H9 (cell line): ENCODE measurements at regions not wholly inside any gene's neighbourhood (a gene's known extent, or its start where the extent isn't known, plus 50 kb on each side); places are given as distances from the start of the nearest gene placed in this dataset.

Experiments
- DNase-seq: peaks from one replicate; pipeline ENCODE4 v3.0.0-alpha.2; 2017
- H2AFZ ChIP-seq: one replicate; pipeline ENCODE4 v1.6.1; 2013; ENCODE audit warnings: mild to moderate bottlenecking, low read length, control low read depth, moderate library complexity
- H2AK5ac ChIP-seq: 2 replicates; pipeline ENCODE4 v1.6.1; 2013; ENCODE audit warnings: low read length, control low read depth, mixed read lengths; ENCODE audit not compliant: insufficient read length
- H2BK120ac ChIP-seq: one replicate; pipeline ENCODE4 v1.6.1; 2013; ENCODE audit warnings: low read depth, mild to moderate bottlenecking, low read length, control low read depth, inconsistent platforms; ENCODE audit not compliant: poor library complexity, severe bottlenecking
- H2BK12ac ChIP-seq: 2 replicates; pipeline ENCODE4 v1.6.1; 2013; ENCODE audit warnings: low read length, control low read depth, mixed read lengths, low read depth; ENCODE audit not compliant: insufficient read length
- H2BK15ac ChIP-seq: 2 replicates; pipeline ENCODE4 v1.6.1; 2013; ENCODE audit warnings: low read depth, low read length, control low read depth
- H2BK20ac ChIP-seq: one replicate; pipeline ENCODE4 v1.6.1; 2013; ENCODE audit warnings: low read depth, mild to moderate bottlenecking, low read length, control low read depth, inconsistent platforms; ENCODE audit not compliant: poor library complexity, severe bottlenecking
- H2BK5ac ChIP-seq: 2 replicates; pipeline ENCODE4 v1.6.1; 2013; ENCODE audit warnings: low read length, control low read depth, mixed read lengths; ENCODE audit not compliant: insufficient read length
- H3K14ac ChIP-seq: 2 replicates; pipeline ENCODE4 v1.6.1; 2013; ENCODE audit warnings: low read length, control low read depth; ENCODE audit not compliant: insufficient read depth
- H3K18ac ChIP-seq: 2 replicates; pipeline ENCODE4 v1.6.1; 2013; ENCODE audit warnings: low read depth, mild to moderate bottlenecking, mixed read lengths, low read length, control low read depth; ENCODE audit not compliant: insufficient read length
- H3K23ac ChIP-seq: 2 replicates; pipeline ENCODE4 v1.6.1; 2013; ENCODE audit warnings: low read length, control low read depth, mixed read lengths, low read depth; ENCODE audit not compliant: insufficient read length
- H3K23me2 ChIP-seq: 2 replicates; pipeline ENCODE4 v1.6.1; 2013; ENCODE audit warnings: low read depth, mild to moderate bottlenecking, mixed read lengths, low read length, control low read depth; ENCODE audit not compliant: insufficient read length, poor library complexity, severe bottlenecking
- H3K27ac ChIP-seq: 2 replicates; pipeline ENCODE4 v1.5.1; 2013; ENCODE audit warnings: low read length, control low read depth, mixed read lengths, low read depth; ENCODE audit not compliant: insufficient read length
- H3K27me3 ChIP-seq: 2 replicates; pipeline ENCODE4 v1.6.1; 2013; ENCODE audit warnings: low read length, control low read depth, inconsistent platforms; ENCODE audit not compliant: insufficient read depth
- H3K4ac ChIP-seq: 2 replicates; pipeline ENCODE4 v1.6.1; 2013; ENCODE audit warnings: low read depth, mild to moderate bottlenecking, control low read depth, inconsistent platforms, low read length, moderate library complexity
- H3K4me1 ChIP-seq: 2 replicates; pipeline ENCODE4 v1.6.1; 2013; ENCODE audit warnings: low read length, control low read depth, inconsistent platforms; ENCODE audit not compliant: insufficient read depth
- H3K4me2 ChIP-seq: 2 replicates; pipeline ENCODE4 v1.6.1; 2013; ENCODE audit warnings: low read length, control low read depth, mixed read lengths; ENCODE audit not compliant: insufficient read length, insufficient read depth
- H3K56ac ChIP-seq: 2 replicates; pipeline ENCODE4 v1.6.1; 2013; ENCODE audit warnings: low read depth, mild to moderate bottlenecking, mixed read lengths, low read length, control low read depth; ENCODE audit not compliant: insufficient read length
- H3K79me1 ChIP-seq: 2 replicates; pipeline ENCODE4 v1.6.1; 2013; ENCODE audit warnings: low read depth, mild to moderate bottlenecking, moderate library complexity, low read length, control low read depth, inconsistent platforms; ENCODE audit not compliant: insufficient read depth, poor library complexity, severe bottlenecking
- H3K79me2 ChIP-seq: 2 replicates; pipeline ENCODE4 v1.6.1; 2013; ENCODE audit warnings: low read length, control low read depth, inconsistent platforms; ENCODE audit not compliant: insufficient read depth
- H3K9ac ChIP-seq: 2 replicates; pipeline ENCODE4 v1.6.1; 2013; ENCODE audit warnings: low read length, control low read depth, mixed read lengths; ENCODE audit not compliant: insufficient read length; ENCODE audit errors: extremely low read depth
- H3K9me3 ChIP-seq: one replicate; pipeline ENCODE4 v1.6.1; 2013; ENCODE audit warnings: low read depth, low read length, inconsistent platforms; ENCODE audit not compliant: control insufficient read depth
- H3T11ph ChIP-seq: one replicate; pipeline ENCODE4 v1.6.1; 2013; ENCODE audit warnings: mild to moderate bottlenecking, low read length, control low read depth, inconsistent platforms
- H4K20me1 ChIP-seq: one replicate; pipeline ENCODE4 v1.6.1; 2013; ENCODE audit not compliant: control insufficient read depth, insufficient read length, insufficient read depth
- H4K5ac ChIP-seq: 2 replicates; pipeline ENCODE4 v1.6.1; 2013; ENCODE audit warnings: low read depth, mild to moderate bottlenecking, mixed read lengths, low read length, control low read depth; ENCODE audit not compliant: insufficient read length
- H4K8ac ChIP-seq: replicated peaks from 2 replicates; pipeline ENCODE4 v1.6.1; 2013; ENCODE audit warnings: low read length, control low read depth, mixed read lengths, low read depth; ENCODE audit not compliant: insufficient read length
- H4K91ac ChIP-seq: 2 replicates; pipeline ENCODE4 v1.6.1; 2013; ENCODE audit warnings: low read depth, mild to moderate bottlenecking, moderate library complexity, mixed read lengths, low read length, control low read depth; ENCODE audit not compliant: insufficient read length
- H3K27ac Mint-ChIP-seq, 3 experiments: 2 replicates in 2 of 3; 3 replicates in 1 of 3; pipeline ENCODE4 v1.8.0; 2020 to 2021; ENCODE audit warnings: mixed read lengths in 3 of 3, mild to moderate bottlenecking in 1 of 3, moderate library complexity in 1 of 3
- H3K27me3 Mint-ChIP-seq: 2 replicates; pipeline ENCODE4 v1.8.0; 2021; ENCODE audit warnings: low read depth, mild to moderate bottlenecking, moderate library complexity, mixed read lengths
- H3K36me3 Mint-ChIP-seq, 3 experiments: 2 replicates in 2 of 3; 3 replicates in 1 of 3; pipeline ENCODE4 v1.8.0; 2020 to 2021; ENCODE audit warnings: low read depth in 3 of 3, mixed read lengths in 3 of 3; ENCODE audit not compliant: insufficient read depth in 1 of 3
- H3K4me1 Mint-ChIP-seq, 2 experiments: 2 replicates each; pipeline ENCODE4 v1.8.0; 2020; ENCODE audit warnings: mixed read lengths in 2 of 2
- H3K4me3 Mint-ChIP-seq, 2 experiments: 2 replicates in 1 of 2; 3 replicates in 1 of 2; pipeline ENCODE4 v1.8.0; 2020 to 2021; ENCODE audit warnings: mild to moderate bottlenecking in 2 of 2, mixed read lengths in 2 of 2, moderate library complexity in 1 of 2
- H3K9me3 Mint-ChIP-seq, 2 experiments: 2 replicates in 1 of 2; 3 replicates in 1 of 2; pipeline ENCODE4 v1.8.0; 2020; ENCODE audit warnings: mild to moderate bottlenecking in 2 of 2, mixed read lengths in 2 of 2, moderate library complexity in 1 of 2
- CTCF ChIP-seq: fragments of 200-600 bp; sonication (generic); conservative IDR thresholded peaks from 3 replicates; pipeline ENCODE4 v1.8.0; 2021; ENCODE audit warnings: antibody characterized with exemption, mild to moderate bottlenecking
- whole genome bisulfite sequencing: extraction: QIAGEN DNeasy Blood & Tissue Kit; methylation state at CpG from one replicate; pipeline ENCODE4 v1.1.7; 2013; ENCODE audit warnings: missing lambda C conversion rate, low lambda C conversion rate, mixed read lengths; ENCODE audit not compliant: insufficient read length; ENCODE audit errors: extremely low coverage; 5-methylcytosine and 5-hydroxymethylcytosine counted together

GRCh38 chr5:82993416-82993815 is 83.8 kb downstream of the TMEM167A start:
- DNase-seq: no peak
- Histone ChIP-seq H3K27ac (no peak overlapping the region), H3K4me2 (no peak overlapping the region), H3K23me2 (no peaks in the 10 kb centered on the region), H3K14ac (no peak overlapping the region), H3K9me3 (no peaks in the 10 kb centered on the region), H4K5ac (no peak overlapping the region), H3K18ac (no peak overlapping the region), H3K56ac (no peak overlapping the region), H2BK120ac (no peak overlapping the region), H4K91ac (no peak overlapping the region), H2BK5ac (no peak overlapping the region), H3K23ac (no peak overlapping the region), H3K79me2 (no peaks in the 10 kb centered on the region), H4K8ac (no peak overlapping the region), H2AFZ (no peak overlapping the region), H2BK20ac (no peak overlapping the region), H2BK15ac (no peak overlapping the region), H3K4me1 (no peaks in the 10 kb centered on the region), H3T11ph (no peak overlapping the region), H3K79me1 (no peaks in the 10 kb centered on the region), H3K4ac (no peak overlapping the region), H3K9ac (no peak overlapping the region), H2AK5ac (no peak overlapping the region), H4K20me1 (no peaks in the 10 kb centered on the region), H3K27me3 (no peaks in the 10 kb centered on the region), H2BK12ac (no peak overlapping the region)
- no peaks in the 10 kb centered on the region for H3K9me3 Mint-ChIP-seq
- no peaks in the 10 kb centered on the region for H3K36me3 Mint-ChIP-seq
- TF ChIP-seq CTCF: no peak
- H3K4me1 Mint-ChIP-seq: peaks cover 6% of the 10 kb centered on the region in 2 experiments
- no peak overlapping the region for H3K4me3 Mint-ChIP-seq
- H3K27ac Mint-ChIP-seq: no peak overlapping the region
- H3K27me3 Mint-ChIP-seq: peaks cover 1% of the 10 kb centered on the region; the same call in 1 of the 2 replicates
- WGBS: no CpG with 5 or more reads among the region's 1 CpG
